GM10248 (cell line): ENCODE measurements at regions not wholly inside any gene's neighbourhood (a gene's known extent, or its start where the extent isn't known, plus 50 kb on each side); places are given as distances from the start of the nearest gene placed in this dataset.

ENCODE experiments used
- CTCF ChIA-PET: fragments of 300-600 bp; sonication (Branson Sonifier 250); formaldehyde crosslinking; extraction: SDS; loops from one replicate; lab custom pipeline; 2021; ENCODE audit warnings: antibody characterized with exemption; lab: Yijun Ruan, JAX
- POLR2A ChIA-PET: fragments of 350-650 bp; sonication (Branson Sonifier 250); formaldehyde crosslinking; extraction: SDS; loops from one replicate; lab custom pipeline; 2020; ENCODE audit warnings: antibody characterized with exemption; lab: Yijun Ruan, JAX
- DNase-seq: peaks from one replicate; pipeline ENCODE4 v3.0.0; 2012; ENCODE audit errors: extremely low spot score
- CTCF ChIP-seq: IDR thresholded peaks from 2 replicates; pipeline ENCODE4 v1.5.1; 2012; ENCODE audit warnings: mild to moderate bottlenecking, low read depth; ENCODE audit errors: extremely low read depth, missing control alignments, control extremely low read depth

DNA sequence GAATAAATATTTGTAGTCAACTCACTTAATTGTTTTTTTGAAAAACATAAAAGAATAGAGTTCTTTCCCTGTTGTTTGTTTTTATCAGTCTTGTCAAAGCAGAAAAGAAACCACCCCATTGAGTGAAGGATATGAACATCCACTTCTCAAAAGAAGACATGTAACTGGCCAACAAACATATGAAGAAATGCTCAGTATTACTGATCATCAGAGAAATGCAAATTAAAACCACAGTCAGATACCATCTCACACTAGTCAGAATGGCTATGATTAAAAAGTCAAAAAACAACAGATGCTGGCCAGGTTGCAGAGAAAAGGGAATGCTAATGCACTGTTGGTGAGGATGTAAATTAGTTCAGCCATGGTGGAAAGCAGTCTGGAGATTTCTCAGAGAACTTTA, 326.1 kb upstream of the EMCN start:
- TF ChIP-seq CTCF = no peak
- ChIA-PET CTCF (interaction anchor here (0.7 kb wide), 1 partner anchor 25 kb away, joined by 3 read pairs; no protein-coding TSS in a partner anchor), POLR2A (no interaction called here)
- no peak for DNase-seq

GRCh38 chr4:100842856-100843255, 325.0 kb upstream of the EMCN start:
- CTCF ChIA-PET = no interaction called here
- POLR2A ChIA-PET = no interaction called here
- no peak for TF ChIP-seq CTCF
- DNase-seq = no peak

DNA sequence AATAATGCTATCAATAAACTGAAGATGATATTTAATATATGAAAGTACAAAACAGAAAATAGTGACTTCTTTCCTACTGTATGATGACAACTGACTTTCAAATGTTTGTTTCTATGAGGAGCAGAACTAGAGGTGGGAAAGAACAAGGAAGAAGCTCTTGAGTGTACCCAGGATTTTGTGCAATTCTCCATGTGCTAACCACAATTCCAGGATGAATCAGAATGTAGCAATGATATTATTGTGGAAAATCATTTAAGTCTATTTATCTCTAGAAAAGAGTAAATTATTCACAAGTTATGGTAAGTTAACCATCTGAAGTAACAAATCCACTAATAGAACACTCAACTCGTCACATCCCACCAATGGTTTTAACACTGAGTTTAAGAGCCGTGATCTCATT, 324.1 kb upstream of the EMCN start:
- DNase-seq = no peak
- ChIA-PET POLR2A (no interaction called here), CTCF (interaction anchor here (1.0 kb wide), 1 partner anchor 12 kb away, joined by 3 read pairs; no protein-coding TSS in a partner anchor)
- no peak for TF ChIP-seq CTCF

DNA sequence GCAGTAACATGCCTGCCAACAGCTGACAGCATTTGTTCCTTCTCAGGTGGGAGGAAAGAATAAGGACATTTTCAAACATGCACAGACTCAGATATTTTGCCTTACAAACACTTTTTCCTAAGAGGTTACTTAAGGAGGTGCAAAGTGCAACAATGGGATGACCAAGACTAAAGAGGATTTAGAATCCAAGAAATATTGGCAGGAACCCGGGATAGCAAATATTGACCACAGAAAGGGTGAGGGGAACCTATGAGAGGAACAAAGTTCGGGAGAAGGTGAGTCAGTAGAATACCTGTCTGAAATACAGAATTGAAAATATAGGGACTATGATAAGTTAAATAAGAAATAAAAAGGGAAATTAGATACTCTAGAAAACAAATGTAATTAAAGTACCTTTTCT, 321.9 kb upstream of the EMCN start:
- ChIA-PET POLR2A (no interaction called here), CTCF (no interaction called here)
- no peak for DNase-seq
- no peak for TF ChIP-seq CTCF

DNA sequence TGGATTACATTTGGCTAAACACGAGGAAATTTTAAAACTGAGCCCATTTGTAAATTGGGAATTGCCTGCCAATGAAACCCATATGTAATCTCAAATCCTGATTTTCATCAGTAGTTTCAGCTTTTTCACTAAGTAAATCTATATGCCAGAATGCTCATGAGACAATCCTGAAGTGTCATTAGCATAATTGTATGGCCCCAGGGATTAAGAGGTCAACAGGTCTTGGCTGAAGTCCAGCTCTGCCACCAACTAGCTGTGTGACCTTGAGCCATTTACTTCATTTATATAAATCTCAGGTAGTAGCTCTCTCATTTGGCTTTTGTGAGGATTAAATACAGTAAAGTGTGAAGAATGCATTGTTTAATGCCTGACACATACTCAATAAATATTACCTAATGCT, 320.5 kb upstream of the EMCN start:
- no peak for DNase-seq
- CTCF ChIA-PET = interaction anchor here (1.1 to 2.9 kb wide), 5 partner anchors 9 to 14 kb away, joined by 3 to 12 read pairs (median 8); no protein-coding TSS in a partner anchor

DNA sequence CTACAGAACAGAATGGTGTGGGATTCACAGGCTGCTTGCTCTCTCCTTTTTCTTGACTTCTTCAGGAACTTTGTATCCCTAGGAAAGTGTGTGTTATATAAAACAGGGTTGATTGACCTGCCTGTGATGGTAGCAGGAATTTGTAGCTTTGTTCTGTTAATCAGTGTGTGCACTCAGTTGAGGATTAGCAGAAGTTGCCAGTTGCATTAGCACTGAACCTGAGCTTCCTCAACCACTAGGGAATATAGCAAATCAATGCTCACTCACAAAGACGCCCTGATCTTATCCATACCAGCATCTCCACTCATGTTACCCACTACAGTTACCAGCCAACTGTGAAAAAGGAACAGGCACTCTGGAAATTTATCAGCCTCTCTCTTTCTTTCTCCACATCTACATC, 319.1 kb upstream of the EMCN start:
- ChIA-PET POLR2A (no interaction called here), CTCF (interaction anchor here (0.8 to 2.9 kb wide), 3 partner anchors 13 to 16 kb away, joined by 3 to 12 read pairs (median 11); no protein-coding TSS in a partner anchor)
- no peak for TF ChIP-seq CTCF
- no peak for DNase-seq

More for the DNA sequence above, 320.5 kb upstream of the EMCN start:
- POLR2A ChIA-PET = no interaction called here
- TF ChIP-seq CTCF = no peak
